ENCODE measurements at regions not wholly inside any gene's neighbourhood (a gene's known extent, or its start where the extent isn't known, plus 50 kb on each side); places are given as distances from the start of the nearest gene placed in this dataset.
A peak's percentile ranks its signal among the peaks of the same experiment; 100 is the strongest.

DNA sequence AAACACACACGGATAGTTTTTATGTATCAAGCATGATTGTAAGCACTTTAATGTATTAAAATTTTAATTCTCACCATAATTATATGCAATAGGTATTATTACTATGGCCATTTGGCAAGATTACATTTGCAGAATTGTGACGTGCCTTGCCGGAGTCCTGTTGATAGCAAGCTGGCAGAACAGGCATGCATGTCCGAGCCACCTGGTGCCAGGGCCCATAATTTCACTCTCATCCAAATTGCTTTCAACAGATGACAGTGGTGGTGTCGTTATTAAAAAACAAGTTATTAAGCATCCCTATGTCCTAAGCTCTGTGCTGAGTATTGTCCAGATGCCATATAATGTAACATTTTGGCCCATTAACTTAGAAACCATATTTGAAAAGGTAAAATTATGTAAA is 374.3 kb downstream of the FOXO1 start:
- DNase-seq (ENCODE audit: low read depth) = no peak

DNA sequence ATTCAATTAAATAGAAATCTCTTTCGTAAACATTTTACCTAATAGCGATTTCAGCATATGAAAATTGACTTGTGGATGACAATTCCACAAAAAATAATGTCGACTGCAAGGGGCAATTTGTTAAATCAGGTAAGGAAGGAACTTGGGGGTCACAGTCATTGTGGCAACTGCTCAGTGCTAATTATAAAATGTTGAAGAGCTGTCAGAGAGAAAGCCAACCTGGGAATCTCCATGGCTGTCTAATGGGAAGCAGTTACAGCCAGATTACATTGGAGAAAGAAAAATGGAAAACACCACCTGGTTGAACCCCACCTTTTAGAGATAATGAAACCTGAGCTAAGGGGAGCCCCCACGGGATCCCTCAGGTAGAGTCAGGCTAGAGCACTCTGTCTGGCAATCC is 373.9 kb downstream of the FOXO1 start:
- no peak for DNase-seq (ENCODE audit: low read depth)

DNA sequence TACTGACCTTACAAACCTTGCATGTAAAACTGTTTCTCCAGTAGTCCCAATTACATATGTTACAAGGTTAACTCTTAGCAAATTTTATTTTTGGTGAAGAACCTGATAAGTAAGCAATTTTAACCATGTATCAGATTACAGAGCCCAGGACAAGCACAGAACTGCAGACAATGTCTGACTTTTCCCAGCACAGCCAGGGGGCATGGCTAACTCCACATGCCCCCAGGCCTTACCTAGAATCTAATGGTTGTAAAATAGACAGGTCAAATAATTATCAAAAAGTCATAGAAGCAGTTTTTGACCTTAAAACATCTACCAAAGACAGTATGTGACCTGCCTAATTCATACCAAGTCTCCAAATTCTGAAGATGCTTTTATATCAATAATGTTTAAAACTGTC is 364.1 kb downstream of the FOXO1 start:
- no peak for DNase-seq (ENCODE audit: low read depth)

DNA sequence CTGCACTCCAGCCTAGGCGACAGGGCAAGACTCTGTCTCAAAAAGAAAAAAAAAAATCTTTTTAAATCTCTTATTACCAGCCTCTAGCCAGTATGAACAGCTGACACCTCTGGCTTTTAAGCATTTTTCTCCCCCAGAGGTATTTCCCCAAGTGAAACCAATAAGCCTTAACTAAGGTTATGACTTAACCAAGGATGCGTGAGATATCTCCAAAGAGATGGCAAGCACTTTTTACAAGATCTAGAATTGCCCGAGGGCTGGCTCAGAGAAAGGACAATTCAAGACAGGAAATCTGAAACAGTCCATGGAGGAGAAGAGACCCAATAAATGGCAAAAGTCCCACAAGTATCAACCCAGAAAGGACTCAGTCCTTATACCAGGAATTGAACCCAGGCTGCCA is 362.1 kb downstream of the FOXO1 start:
- DNase-seq (ENCODE audit: low read depth) = no peak

- no peak for DNase-seq (ENCODE audit: low read depth)
Measured at GRCh38 chr13:40306817-40307216, 359.6 kb downstream of the FOXO1 start.

DNA sequence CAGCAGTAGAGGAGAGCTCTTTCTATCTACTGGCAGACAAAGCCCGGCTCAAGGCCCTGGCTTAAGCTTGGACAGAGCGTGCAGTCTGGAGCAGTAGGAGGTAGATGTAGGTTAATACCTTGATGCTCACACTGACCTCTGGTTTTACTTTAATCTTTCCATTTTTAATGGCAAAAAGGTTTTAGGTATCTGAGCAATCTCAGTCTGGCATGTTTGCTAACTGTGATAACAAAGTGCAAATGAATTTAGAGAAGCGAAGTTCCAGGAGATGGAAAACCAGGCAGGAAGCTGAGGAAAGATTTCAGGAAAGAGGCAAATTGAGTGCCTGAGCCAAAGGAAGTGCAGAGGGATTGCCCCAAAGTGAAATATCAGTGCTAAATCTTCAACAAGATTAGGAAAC is 356.6 kb downstream of the FOXO1 start:
- DNase-seq (ENCODE audit: low read depth) = no peak

- no peak for DNase-seq (ENCODE audit: low read depth)
Measured at GRCh38 chr13:40311356-40312101, 354.9 kb downstream of the FOXO1 start.

DNA sequence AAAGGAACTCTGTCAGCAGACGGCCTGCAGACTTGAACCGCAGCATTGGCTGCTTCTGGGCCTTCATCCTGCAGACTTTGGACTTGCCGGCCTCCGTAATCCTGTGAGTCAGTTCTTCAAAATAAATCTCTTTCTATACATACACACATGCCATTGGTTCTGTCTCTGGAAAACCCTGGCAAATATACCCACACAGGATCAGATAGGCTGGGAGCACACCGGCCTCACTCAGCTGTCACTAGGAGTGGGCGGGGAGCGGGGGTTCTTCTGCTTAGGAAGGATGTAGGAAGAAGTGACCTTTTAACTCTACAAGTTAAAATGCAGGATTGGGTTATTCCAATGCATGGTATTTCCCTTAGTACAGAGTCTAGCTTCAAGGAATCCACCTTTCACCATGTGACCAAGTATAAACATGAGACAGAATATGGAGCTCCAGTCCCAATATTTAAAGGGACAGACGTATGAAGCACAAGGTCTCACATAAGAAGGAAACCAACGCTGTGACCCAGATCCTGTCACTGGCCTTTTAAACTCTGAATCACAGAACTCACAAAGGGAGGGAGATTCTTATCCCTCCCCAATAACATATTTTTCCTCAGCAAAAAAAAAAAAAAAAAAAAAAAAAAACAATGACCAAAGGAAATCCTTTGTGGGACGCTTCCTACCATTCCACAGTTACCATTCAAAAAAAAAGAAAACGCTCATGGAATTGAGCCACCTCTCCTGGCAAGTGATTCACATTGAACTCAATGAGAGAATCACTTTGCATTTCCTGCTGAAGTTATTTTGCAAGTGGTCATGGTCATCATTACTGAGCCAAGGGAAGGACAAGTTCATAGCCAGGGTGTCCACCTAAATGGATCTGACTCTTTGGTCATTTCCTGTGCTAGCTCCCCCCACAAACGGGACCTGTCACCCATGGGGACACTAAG is 352.9 kb downstream of the FOXO1 start:
- no peak for DNase-seq (ENCODE audit: low read depth)

DNA sequence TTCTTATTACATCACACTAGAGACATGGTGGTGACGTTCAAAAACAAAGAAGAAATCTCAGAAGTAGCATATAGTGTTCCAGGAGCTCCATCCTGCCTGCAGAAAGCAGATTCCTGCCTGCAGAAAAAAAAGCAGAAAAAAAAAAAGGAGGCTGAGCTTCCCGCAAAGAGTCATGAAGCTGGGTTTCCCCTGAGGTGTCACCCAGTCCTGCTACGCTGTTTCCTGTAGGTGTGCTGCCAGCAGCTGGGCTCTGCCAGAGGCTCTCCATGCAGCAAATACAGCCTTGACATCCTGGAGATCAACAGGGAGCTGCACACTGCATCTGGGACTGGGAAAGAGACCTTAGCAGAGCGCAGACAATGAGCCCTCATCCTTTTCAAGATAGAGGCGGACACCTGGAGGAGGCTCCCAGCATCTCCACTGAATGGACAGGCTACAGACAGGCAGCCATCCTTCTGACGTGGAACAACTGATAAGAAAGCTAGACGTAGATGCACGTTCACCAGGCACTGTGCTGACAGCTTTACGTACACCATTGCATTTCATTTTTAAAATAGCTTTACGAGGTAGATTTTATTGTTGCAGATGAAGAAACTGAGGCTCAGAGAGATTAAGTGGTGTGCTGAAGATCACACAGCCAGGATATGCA is 350.9 kb downstream of the FOXO1 start:
- peak; percentile 33 for DNase-seq (ENCODE audit: low read depth)

DNA sequence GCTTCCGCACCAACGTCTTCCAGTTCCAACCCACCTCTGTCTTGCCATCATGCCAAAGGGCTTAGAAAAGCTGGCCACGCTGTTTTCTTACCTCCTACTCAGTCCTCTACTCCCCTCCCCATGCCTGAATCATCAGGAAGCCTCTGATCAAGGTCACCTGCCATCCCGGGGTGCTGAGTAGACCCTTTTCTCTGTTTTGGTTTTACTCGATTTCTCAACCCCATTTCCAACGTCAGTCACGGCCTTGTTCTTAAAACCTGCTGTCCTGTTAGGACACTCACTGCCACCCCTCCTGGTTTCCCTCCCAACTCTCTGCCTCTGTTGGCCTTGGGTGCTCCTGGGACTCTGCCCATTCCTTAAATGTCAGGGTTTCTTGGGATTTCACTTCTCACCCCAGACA is 350.1 kb downstream of the FOXO1 start:
- no peak for DNase-seq (ENCODE audit: low read depth)

DNA sequence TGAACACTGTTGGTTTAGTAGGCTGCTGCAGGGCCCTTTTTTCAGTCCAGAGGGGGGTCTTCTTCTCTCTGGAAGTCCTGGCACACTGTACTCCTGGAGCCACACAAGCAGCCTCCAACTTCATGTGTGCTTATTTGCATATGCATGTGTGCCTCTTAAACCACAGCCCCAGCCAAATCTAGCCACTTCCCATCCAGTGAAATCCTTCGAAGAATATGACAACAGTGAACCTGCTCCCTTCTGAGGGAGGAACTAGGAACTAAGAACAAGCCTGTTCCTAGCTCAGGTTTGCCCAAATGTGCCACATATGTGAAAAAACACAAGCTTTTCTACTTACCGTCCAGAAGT is 348.5 kb downstream of the FOXO1 start:
- DNase-seq (ENCODE audit: low read depth) = no peak

- DNase-seq (ENCODE audit: low read depth) = no peak
Measured at GRCh38 chr13:40318366-40318765, 348.1 kb downstream of the FOXO1 start.

GRCh38 chr13:40319699-40320579 is 346.5 kb downstream of the FOXO1 start:
- DNase-seq (ENCODE audit: low read depth) = no peak

DNA sequence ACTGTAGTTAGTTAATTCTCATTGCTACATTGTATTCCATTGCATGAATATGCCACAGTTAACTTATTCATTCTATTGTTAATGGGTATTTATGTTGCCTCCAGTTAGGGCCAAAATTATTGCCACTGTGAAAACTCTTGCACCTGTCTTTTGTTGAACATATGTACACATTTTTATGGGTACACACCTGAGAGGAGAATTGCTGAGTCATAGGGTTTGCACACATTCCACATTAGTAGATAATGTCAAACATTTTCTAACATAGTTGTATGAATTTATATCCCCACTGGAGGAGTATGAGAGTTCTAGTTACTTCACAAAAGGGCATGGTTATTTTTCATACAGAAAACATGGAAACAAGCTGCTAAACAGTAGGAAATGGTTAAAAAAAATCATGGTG is 338.4 kb downstream of the FOXO1 start:
- no peak for DNase-seq (ENCODE audit: low read depth)

GRCh38 chr13:40329781-40330485 is 336.5 kb downstream of the FOXO1 start:
- no peak for DNase-seq (ENCODE audit: low read depth)

- no peak for DNase-seq (ENCODE audit: low read depth)
Measured at GRCh38 chr13:40330950-40331349, 335.5 kb downstream of the FOXO1 start.

- DNase-seq (ENCODE audit: low read depth) = no peak
Measured at GRCh38 chr13:40331802-40332201, 334.6 kb downstream of the FOXO1 start.

GRCh38 chr13:40333226-40333625 is 333.2 kb downstream of the FOXO1 start:
- no peak for DNase-seq (ENCODE audit: low read depth)

DNA sequence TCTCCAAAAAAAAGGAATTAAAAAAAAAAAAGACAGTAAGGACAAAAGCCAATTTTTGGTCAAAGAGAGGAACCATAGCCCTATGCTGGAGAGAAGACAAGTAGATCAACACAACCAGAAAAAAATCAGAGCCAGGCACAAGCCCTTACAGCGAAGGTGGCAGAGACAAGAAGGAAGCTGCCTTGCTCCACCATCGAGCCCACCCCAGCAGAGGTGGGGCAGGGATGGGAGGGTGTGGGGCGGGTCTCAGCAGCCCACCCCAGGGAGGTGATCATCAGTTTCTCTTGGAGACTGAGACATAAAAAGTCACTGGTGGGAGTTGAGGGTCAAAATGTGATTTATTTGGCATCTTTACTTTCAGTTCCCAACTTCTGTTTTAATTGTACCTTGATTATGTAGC is 332.4 kb downstream of the FOXO1 start:
- DNase-seq (ENCODE audit: low read depth) = no peak

DNA sequence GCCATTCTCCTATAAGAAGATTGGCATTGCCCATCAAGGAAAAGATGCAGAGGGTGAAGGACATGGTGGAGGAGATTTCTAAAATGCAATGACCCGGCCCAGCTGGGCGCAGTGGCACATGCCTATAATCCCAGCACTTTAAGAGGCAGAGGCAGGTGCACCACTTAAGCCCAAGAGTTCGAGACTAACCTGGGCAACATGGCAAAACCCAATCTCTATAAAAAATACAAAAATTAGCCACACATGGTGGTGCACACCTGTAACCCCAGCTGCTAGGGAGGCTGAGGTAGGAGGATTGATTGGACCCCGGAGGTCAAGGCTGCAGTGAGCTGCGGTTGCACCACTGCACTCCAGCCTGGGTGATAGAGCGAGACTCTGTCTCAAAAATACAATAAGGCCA is 331.8 kb downstream of the FOXO1 start:
- DNase-seq (ENCODE audit: low read depth) = no peak

Measured in renal cortical epithelial cell (primary cell).